ENCODE measurements at regions not wholly inside any gene's neighbourhood (a gene's known extent, or its start where the extent isn't known, plus 50 kb on each side); places are given as distances from the start of the nearest gene placed in this dataset.

GRCh38 chr1:101337968-101338367 lies 101.1 kb downstream of the S1PR1 start:
- DNase-seq (ENCODE audit: insufficient read length, low spot score) (no peak), FAIRE-seq (no peak)
- no peak for TF ChIP-seq CTCF (IDR thresholded peaks at IDR 0.05; ENCODE audit: insufficient read depth, missing control alignments)

- no peak for FAIRE-seq
- DNase-seq (ENCODE audit: insufficient read length, low spot score), result no peak
- TF ChIP-seq CTCF (IDR thresholded peaks at IDR 0.05; ENCODE audit: insufficient read depth, missing control alignments), result no peak
Measured at GRCh38 chr1:101338714-101339430, 102.1 kb downstream of the S1PR1 start.

GRCh38 chr1:101344745-101345144 lies 107.9 kb downstream of the S1PR1 start:
- no peak for DNase-seq (ENCODE audit: insufficient read length, low spot score)
- FAIRE-seq, result no peak
- no peak for TF ChIP-seq CTCF (IDR thresholded peaks at IDR 0.05; ENCODE audit: insufficient read depth, missing control alignments)

GRCh38 chr1:101346419-101346818 lies 109.6 kb downstream of the S1PR1 start:
- TF ChIP-seq CTCF (IDR thresholded peaks at IDR 0.05; ENCODE audit: insufficient read depth, missing control alignments), result no peak
- DNase-seq (ENCODE audit: insufficient read length, low spot score) (no peak), FAIRE-seq (no peak)

- FAIRE-seq (no peak), DNase-seq (ENCODE audit: insufficient read length, low spot score) (no peak)
- no peak for TF ChIP-seq CTCF (IDR thresholded peaks at IDR 0.05; ENCODE audit: insufficient read depth, missing control alignments)
Measured at GRCh38 chr1:101356013-101356412, 119.2 kb downstream of the S1PR1 start.

GRCh38 chr1:101356604-101357443 lies 120.0 kb downstream of the S1PR1 start:
- no peak for TF ChIP-seq CTCF (IDR thresholded peaks at IDR 0.05; ENCODE audit: insufficient read depth, missing control alignments)
- FAIRE-seq (no peak), DNase-seq (ENCODE audit: insufficient read length, low spot score) (no peak)

All from D721Med (cell line).